PC-3 (cell line): ENCODE measurements at regions not wholly inside any gene's neighbourhood (a gene's known extent, or its start where the extent isn't known, plus 50 kb on each side); places are given as distances from the start of the nearest gene placed in this dataset.

Experiments
- EZH2 ChIP-seq: fragments of 300-600 bp; sonication (generic); IDR thresholded peaks from one replicate; pipeline ENCODE4 v1.6.1; 2017; ENCODE audit warnings: antibody characterized with exemption, mild to moderate bottlenecking, low read length; ENCODE audit not compliant: unreplicated experiment
- EZH2phosphoT487 ChIP-seq: fragments of 300-600 bp; sonication (generic); IDR thresholded peaks from 2 replicates; pipeline ENCODE4 v1.6.1; 2018; ENCODE audit warnings: mild to moderate bottlenecking, antibody characterized with exemption, low read length, borderline replicate concordance
- TF ChIP-seq, protein P1 (sequence below): fragments of 300-600 bp; sonication (generic); conservative IDR thresholded peaks from 2 replicates; pipeline ENCODE4 v1.5.1; 2017; ENCODE audit warnings: antibody characterized with exemption, low read depth, mild to moderate bottlenecking, low read length

DNA sequence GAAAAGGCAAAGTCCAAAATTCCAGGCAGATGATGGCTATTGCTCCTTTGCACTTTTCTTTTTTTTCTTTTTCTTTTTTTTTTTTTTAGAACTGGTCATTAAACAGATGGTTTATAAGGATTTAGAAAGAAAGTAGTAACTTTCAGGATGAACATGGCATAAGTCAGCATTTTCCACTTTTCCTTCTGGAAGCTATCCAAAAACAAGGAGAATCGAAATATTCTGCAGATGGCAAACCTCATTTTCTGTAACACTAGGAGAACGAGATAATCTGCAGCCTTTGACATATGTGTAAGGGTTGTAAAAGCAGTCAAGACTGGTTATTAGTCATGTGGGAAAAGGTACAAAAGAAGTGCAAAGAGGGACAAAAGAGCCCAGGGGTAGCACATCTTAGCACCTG lies 69.1 kb upstream of the PUM3 start:
- TF ChIP-seq, protein P1, sequence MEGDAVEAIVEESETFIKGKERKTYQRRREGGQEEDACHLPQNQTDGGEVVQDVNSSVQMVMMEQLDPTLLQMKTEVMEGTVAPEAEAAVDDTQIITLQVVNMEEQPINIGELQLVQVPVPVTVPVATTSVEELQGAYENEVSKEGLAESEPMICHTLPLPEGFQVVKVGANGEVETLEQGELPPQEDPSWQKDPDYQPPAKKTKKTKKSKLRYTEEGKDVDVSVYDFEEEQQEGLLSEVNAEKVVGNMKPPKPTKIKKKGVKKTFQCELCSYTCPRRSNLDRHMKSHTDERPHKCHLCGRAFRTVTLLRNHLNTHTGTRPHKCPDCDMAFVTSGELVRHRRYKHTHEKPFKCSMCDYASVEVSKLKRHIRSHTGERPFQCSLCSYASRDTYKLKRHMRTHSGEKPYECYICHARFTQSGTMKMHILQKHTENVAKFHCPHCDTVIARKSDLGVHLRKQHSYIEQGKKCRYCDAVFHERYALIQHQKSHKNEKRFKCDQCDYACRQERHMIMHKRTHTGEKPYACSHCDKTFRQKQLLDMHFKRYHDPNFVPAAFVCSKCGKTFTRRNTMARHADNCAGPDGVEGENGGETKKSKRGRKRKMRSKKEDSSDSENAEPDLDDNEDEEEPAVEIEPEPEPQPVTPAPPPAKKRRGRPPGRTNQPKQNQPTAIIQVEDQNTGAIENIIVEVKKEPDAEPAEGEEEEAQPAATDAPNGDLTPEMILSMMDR, result no peak
- TF ChIP-seq EZH2 (no peak), EZH2phosphoT487 (no peak)
